OCI-LY7 (cell line): ENCODE measurements at regions not wholly inside any gene's neighbourhood (a gene's known extent, or its start where the extent isn't known, plus 50 kb on each side); places are given as distances from the start of the nearest gene placed in this dataset.

Experiments used
- EZH2phosphoT487 ChIP-seq: fragments of 200-600 bp; sonication (generic); IDR thresholded peaks from 2 replicates; pipeline ENCODE4 v1.6.1; 2018; ENCODE audit warnings: low read depth, borderline replicate concordance, mild to moderate bottlenecking, mixed run types, antibody characterized with exemption, low read length, moderate library complexity, mixed read lengths
- TF ChIP-seq, protein P1 (sequence below): fragments of 200-600 bp; sonication (generic); conservative IDR thresholded peaks from 2 replicates; pipeline ENCODE4 v1.5.1; 2014; ENCODE audit warnings: mild to moderate bottlenecking, antibody characterized with exemption, low read length, moderate library complexity, mixed read lengths

DNA sequence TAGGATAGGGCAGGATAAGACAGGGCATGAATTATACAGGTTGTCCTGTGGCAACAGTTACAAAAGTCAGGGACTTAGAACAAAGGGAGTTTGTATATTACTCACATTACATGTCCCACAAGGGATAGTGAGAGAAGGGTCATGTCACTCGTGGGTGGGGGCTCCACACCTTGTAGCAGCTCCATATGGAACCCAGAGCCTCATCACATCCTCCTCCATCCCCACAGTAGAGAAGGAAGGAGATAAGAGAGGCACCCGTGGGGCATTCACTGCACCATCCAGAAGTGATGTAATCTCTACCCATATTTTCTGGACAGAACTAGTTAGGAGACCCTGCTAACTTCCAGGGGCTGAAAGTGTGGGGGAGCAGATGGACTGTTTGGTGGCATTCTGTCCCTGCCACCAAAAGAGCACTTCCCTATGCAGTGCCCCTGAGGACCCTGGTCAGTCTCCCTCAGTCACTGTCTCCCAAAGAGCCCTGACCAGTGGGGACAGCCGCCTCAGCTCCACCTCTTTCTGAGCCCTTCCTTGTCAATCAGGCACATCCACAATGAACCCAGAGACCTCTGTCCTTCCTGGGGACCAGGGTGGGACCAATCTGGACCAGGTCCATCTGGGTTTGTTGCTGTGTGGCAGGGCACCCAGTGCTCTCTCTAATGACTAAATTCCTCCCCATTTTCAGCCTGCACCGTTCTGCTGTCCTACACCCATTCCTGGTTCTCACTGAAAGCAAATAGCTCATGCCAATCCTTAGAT, 154.8 kb upstream of the ETV3 start:
- TF ChIP-seq, protein P1, sequence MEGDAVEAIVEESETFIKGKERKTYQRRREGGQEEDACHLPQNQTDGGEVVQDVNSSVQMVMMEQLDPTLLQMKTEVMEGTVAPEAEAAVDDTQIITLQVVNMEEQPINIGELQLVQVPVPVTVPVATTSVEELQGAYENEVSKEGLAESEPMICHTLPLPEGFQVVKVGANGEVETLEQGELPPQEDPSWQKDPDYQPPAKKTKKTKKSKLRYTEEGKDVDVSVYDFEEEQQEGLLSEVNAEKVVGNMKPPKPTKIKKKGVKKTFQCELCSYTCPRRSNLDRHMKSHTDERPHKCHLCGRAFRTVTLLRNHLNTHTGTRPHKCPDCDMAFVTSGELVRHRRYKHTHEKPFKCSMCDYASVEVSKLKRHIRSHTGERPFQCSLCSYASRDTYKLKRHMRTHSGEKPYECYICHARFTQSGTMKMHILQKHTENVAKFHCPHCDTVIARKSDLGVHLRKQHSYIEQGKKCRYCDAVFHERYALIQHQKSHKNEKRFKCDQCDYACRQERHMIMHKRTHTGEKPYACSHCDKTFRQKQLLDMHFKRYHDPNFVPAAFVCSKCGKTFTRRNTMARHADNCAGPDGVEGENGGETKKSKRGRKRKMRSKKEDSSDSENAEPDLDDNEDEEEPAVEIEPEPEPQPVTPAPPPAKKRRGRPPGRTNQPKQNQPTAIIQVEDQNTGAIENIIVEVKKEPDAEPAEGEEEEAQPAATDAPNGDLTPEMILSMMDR = no peak
- no peak for TF ChIP-seq EZH2phosphoT487
